NCI-H460 (cell line): ENCODE measurements at regions not wholly inside any gene's neighbourhood (a gene's known extent, or its start where the extent isn't known, plus 50 kb on each side); places are given as distances from the start of the nearest gene placed in this dataset.
"Not testable (repeated sequence)": the region's sequence is repeated elsewhere in the genome, so short reads cannot be mapped to it uniquely, and the experiment has no call there.

Source experiments
- DNase-seq: peaks from one replicate; pipeline ENCODE4 v3.0.0-alpha.2; 2016; ENCODE audit warnings: low read depth; ENCODE audit errors: extremely low read depth

DNA sequence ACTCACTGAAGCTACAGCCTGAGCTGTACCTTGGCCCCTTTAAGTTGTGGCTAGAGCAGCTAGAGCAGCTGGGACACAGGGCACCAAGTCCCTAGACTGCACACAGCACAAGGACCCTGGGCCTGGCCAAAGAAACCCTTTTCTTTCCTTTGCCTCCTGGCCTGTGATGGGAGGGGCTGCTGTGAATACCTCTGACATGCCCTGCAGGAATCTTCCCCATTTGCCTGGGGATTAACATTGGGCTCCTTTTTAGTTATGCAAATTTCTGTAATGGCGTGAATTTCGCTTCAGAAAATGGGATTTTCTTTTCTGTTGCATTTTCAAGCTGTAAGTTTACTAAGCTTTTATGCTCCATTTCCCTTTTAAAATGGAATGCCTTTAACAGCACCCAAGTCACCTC is 611.2 kb upstream of the ARPP21 start:
- no peak for DNase-seq

DNA sequence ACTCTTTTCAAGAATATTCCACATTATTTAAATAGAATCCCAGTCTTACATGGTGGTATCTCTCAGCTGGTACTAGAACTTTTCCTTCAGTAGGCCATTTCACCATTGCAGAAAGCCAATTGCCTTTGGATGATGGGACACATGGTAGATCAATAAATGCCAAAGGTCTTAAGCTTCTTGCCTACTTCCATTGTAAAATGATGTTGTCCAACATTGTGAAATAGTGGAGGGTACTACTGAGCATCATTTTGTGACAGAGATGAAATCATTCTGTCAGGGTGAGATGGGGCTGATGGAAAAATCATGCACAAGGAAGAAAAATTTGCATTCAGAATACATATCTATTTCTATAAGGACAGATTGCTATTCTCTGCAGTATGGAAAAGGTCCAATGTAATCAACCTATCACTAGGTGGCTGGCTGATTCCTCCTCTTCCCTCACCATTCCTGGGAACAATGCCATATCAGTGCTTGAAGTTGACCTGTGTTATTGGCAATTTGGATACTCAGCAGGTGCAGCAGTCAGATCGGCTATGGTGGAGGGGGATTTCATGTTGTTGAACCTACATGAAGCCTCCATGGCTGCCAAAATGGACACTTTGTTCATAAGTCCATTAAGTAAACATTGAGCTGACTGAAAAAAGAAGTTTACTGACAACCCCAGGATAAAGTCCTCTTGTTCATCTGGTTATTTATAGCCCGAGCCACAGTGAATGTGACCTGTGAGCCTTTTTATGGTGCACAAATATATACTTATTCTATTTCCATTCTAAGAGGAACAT is 596.9 kb upstream of the ARPP21 start:
- no peak for DNase-seq

DNA sequence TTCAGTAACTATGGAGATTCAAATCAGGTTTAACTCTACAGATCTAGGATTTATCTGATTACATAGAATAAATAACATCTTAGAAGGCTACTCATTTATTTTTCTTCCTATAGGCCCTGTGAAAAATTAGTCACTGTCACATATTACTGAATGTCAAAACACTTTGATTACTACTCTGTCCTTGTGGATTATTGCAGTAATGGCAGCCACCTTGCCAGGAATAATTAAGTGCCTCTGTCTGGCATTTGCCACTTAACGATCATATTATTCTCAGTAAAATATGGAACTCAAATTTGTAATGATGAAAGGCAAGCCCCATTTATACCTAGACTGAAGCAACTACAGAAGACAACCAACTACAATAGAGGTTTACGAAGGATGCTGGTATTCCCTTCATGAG is 596.3 kb upstream of the ARPP21 start:
- no peak for DNase-seq

DNA sequence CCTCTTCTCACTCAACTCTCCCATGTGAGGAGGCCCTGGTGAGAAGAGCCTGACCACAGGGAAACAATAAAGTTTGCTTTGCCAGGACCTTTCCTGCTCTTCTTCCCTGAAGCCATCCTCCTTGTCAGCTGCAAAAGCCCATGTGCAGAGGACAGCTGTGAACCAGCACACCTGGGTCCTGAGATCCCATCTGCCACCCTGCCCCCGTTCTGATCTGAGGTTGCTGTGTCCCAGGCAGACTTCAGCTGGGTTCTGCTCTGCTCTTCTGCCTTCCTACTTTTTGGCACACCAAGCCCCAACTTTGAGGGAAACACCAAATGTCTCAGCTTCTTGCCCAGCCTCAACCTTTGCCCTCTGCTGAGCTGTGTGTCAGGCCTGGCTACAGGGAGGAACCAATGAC is 595.1 kb upstream of the ARPP21 start:
- DNase-seq: no peak

DNA sequence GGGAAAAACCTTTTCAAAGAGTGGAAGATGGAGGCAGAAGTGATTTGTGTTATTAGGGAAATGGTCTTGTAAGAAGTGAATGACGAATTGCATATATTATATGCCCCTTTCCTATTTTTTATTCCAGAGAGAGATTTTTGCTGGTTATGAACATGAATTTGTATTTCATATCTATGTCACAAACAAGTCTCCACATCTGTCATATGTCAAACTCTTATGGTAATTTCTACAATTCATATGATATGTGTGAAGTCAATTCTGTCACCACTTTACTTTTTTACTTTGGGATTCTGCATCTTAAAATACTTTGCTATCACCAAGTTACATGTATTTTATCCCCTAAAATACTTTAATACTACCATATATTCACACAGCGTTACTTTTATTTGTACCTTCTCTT is 594.2 kb upstream of the ARPP21 start:
- no peak for DNase-seq

DNA sequence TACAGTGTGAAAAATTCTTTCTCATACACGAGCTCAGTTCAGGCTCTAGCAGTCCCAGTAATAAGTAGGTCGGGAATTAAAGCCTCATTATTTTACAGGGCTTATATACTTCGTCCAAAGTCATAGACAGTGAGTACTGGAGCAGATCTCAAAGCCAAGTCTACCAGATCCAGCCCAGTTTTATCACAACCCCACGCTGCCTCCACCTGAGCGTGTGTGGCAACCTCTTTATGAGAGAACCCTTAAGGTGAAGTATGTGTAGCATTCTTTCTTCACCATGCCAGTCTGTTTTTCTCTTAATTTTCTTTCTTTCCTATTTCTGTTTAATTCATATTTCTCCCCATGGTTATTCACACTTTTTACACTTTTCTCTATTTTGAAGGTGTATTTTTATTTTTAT is 574.6 kb upstream of the ARPP21 start:
- no peak for DNase-seq

DNA sequence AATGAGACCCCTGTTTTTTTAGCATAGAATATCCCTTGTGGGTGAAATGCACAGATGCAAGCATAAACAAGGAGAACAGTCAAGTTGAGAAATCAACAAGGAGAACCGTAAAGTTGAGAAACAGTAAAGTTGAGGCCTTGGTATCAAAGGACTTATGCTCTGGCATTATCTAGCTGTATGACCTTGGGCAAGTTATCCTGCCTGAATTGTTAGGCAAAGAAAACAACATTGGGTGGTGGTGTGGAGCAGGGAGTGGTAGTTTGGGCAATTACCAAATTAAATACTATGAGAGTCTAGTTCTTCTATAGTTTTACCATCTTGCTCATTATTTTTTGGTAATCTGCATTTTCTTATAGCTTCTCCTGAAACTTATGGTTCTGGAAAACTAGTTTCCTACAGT is 573.4 kb upstream of the ARPP21 start:
- no peak for DNase-seq

DNA sequence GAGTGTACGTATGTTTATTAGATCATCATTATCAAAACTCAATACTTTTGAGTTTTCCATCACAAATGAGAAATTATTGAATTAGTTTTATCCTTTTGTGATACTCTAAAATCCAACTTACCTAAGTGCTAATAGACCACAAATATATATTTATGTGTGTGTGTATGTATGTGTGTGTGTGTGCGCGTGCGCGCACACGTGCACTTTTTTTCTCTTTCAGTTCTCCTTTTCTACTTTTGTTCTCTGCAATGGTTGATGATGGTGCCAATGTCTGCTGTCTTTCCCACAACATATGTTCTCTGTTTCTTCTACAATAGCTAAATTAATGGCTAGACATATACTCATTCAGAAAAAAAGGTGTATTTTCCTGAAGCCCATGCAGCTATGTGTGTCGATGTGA is 571.6 kb upstream of the ARPP21 start:
- no peak for DNase-seq

DNA sequence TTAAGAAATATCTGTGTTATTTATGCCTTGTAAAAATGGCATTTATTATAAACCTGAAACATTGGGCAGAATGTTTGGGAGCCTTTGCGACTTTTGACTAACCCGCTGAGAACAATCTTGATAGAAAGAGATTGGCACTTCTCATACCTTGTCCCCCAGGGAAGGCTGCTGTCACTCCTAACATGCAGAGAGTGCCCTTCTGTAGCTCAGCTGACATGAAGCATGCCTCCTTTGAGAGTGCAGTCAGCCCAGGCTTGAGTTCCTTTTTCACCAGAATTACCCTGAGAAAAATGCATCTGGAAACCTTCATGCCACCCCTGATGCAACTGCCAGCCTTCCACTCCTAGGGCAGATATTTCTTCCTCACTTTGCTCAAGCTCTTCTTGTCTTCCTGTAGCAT is 569.2 kb upstream of the ARPP21 start:
- no peak for DNase-seq

DNA sequence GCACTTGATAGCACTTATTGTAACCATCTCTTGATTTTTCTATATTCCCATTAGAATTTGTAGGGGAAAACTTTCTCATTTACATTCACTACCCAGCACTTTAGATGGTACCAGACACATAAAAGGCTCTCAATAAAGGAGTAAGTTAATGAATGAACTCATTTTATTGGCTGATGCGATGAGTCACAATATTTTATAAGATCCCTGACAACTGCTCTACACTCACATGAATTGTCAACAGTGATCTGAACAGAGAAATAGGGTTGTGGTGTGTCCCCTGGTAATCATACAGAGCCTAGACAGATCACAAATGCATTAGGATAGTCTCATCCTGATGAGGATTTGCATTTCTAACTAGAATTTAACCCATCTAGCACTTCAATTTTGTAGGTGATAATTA is 567.6 kb upstream of the ARPP21 start:
- DNase-seq: no peak

DNA sequence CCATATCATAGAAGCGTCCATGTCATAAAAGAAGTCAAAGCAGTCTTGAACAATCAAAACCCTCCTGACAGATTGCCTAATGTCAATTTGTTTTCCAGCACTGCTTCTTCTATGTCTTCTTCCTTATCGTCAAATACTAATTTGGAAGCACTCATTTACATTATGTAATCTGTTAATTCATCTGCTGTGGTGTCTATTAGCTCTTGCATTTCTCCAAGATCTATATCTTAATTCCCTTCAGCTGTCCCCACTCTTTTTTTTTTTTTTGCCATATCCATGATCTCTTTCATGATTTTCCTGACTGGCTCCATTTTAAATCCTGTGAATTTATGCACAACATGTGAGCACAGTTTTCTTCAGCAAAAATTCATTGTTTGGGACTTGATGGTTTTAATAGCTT is 560.5 kb upstream of the ARPP21 start:
- DNase-seq: no peak

DNA sequence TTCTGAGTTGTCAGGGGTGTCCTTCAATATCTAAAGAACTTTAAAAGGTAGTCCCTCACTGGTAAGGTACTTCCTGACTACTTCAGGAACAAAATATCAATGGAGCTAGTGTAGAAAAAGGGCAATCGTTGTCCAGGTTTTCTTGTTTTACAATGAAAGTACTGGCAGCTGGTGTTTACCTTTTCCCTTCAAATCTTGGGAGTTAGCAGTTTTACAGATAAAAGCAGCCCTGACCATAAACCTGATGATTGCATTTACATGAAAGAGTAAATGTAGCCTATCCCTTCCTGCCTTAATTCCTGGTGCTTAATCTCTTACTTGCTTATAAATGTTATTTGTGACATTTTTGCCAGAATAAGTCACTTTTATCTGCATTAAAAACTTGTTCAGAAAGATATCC is 559.9 kb upstream of the ARPP21 start:
- DNase-seq: no peak

DNA sequence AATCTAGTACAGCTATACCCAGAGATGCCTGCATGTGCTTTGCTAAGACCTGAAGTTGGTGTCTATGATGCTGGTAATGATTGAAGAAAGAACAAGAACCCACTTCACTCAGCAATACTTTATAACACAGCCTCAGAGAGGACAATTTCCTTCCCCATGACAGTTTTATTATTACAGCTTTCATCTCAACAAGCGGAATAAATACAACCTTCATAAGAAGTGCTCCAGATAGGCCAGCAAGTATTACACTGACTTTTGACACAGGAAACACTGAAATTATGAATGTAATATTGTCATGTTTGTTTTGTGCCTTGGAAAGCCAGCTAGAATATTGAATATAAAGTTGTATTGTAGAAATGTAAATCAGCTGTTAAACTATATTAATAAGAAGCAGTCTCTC is 557.4 kb upstream of the ARPP21 start:
- no peak for DNase-seq

DNA sequence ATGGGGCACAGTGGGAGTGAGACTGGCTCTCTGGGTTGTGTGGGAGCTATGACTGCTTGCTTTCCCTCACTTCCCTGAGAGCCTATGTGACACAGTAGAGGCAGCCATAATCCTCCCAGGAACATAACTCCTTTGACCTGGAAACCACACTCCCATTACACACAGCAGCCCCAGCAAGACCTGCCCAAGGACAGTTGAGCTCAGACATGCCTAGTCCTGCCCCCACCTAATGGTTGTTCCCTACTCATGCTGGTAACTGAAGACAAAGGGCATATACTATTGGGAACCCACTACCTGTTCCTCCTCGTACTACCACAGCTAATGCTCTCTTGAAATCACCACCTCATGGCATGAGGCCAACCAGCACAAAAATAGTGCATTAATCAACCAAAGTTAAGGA is 550.4 kb upstream of the ARPP21 start:
- no peak for DNase-seq

DNA sequence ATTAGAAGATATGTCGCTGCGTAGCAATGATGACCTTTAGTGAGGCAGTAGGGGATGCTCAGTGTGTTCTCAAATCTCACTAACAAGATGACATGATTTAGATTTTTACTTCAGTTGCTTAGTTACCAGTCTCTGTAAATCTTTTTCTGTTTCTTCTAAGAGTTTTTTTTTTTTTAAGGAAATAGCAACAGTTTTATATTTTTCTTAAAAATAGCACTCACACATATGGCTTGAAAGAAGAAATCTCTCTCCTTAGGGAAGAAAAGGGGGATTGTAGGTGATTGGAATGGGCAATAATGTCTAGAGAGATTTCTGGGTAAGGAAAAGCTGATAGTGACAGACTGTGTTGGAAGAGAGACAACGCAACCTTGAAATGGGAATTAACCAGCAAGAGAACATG is 524.6 kb upstream of the ARPP21 start:
- DNase-seq: no peak

DNA sequence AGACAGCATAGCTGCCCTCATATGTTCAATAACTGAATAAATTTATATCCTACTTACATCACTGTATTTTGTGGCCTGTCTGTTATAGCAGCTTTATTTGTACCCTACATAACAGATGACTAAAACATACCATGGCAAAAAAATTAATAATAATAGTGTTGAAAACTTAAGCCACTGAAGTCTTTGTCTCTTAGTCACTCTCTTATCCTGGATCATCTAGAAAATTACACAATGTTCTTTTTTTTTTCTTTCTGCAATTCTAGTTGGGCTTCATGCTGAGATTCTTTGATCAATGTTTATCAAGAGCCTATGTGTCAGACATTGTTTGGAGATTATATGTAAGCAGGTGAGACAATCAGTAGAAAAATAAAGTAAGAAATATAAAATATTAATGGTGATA is 519.3 kb upstream of the ARPP21 start:
- DNase-seq: no peak

DNA sequence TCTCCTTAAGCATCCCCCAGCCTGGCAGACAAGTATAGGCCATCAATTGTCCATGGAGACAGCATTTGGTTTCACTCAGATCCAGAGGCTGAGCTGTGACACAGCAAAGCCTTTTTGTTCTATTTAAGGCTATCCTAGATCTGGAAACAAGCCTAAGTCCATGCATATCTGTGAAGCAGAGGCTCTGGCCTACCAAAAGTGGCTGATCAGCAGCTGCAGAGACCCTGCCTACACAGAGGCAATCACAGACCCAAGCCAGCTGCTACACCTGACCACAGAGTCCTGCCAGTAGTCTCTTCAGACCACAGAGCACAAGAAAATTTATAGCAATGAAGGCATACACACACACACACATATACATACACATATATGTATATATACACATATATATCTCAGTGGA is 501.7 kb upstream of the ARPP21 start:
- DNase-seq: no peak

DNA sequence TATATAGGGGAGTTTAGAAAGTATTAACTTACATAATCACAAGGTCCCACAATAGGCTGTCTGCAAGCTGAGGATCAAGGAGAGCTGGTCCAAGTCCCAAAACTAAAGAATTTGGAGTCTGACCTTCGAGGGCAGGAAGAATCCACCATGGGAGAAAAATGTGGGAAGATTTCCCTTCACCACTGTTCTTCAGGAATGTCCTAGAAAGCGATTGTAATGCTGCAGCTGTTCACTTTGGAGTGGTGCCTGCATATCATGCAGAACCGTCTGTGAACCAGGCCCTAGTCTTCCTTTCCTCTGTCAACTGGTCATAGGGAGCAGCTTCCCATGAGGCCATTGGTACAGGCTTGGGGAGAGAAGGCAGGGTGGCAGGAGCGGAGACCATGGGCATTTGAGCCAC is 497.9 kb upstream of the ARPP21 start:
- no peak for DNase-seq

DNA sequence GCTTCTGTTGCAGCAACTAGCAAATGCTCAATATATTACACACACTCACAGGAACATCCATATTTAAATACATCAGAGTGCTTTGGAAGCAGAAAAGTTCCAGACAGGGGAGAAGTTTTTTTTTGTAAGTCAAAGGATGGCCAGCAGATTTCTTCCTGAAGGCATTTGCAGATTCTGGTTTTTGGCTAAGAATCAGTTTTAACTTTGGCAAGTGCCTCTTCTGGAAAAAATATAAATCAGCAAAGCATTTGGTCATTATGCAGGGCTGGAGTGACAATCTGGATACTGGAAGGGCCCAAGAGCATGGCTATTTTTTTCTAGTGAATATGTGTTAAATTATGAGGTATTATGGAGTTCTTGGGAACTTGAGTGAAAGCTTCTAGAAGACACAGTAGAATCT is 495.3 kb upstream of the ARPP21 start:
- DNase-seq: no peak

DNA sequence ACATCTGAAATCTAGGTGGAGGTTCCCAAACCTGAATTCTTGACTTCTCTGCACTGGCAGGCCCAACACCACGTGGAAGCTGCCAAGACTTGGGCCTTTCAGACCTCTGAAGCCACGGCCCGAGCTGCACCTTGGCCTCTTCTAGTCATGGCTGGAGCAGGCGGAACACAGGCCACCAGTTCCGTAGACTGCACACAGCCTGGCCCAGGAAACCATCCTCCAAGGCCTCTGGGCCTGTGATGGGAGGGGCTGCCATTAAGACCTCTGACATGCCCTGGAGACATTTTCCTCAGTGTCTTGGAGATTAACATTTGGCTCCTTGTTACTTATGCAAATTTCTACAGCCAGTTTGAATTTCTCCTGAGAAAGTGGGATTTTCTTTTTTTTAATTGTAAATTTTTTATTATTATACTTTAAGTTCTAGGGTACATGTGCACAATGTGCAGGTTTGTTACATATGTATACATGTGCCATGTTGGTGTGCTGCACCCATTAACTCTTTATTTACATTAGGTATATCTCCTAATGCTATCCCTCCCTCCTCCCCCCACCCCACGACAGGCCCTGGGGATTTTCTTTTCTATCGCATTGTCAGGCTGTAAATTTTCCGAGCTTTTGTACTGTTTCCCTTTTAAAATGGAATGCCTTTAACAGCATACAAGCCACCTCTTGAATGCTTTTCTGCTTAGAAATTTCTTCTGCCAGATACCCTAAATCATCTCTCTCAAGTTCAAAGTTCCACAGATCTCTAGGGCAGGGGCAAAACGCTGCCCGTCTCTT is 492.9 kb upstream of the ARPP21 start:
- not testable (repeated sequence) for DNase-seq

DNA sequence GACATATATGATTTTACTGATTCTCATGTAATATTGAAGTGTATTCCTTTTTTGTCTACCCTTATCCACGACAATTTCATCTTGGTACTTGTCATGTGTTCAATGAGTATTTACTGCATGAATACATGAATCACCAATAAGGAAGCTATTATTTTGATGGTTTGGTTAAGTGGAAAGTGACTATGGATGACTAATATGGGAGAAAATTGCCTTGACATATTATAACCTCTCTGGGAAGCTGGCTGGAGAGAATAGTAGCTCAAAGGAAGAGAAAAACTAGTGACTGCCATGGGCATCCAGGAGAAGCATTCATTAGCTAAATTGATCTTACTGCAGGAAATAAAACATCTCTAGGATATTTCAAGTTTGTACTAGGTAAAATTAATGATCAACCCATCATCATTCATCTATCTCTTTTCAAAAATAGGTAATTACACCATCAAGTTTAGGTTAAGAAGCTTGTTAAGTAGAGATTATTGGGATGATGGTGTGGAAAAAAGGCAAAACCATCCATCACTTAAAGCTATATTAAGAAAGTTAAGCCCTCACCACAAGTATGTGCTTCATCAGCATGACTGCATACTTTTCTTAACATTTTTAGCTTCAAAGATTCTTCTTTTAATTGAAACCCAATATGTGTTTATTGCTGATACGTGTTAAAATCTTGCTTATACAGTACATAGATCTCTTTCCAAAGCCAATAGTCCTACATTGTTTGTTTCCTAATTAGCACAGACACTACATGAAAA is 455.2 kb upstream of the ARPP21 start:
- no peak for DNase-seq

DNA sequence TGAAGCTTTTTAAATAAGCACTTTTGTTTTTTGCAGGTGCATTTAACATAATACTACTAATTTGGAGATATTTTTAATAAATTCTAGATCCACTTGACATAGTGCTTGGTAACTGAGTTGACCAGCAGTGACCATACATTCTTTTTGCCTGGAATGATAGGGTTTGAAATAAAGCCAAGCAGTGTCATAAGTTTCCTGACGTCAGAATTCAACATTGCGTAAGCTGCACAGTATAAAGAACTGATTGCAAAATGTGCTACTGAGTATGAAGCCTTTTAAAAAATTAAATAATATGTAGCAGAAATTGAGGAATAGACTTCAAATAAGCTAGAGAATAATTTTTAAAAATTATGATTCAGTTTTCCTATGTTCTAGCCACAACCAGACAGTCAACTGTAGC is 454.6 kb upstream of the ARPP21 start:
- DNase-seq: peak; percentile 22
